SK-N-SH treated with all-trans-retinoic acid at 6 μM for 48 hours (cell line): ENCODE measurements at regions not wholly inside any gene's neighbourhood (a gene's known extent, or its start where the extent isn't known, plus 50 kb on each side); places are given as distances from the start of the nearest gene placed in this dataset.

Experiments used
- ARNTL ChIP-seq: fragments of 450-650 bp; formaldehyde crosslinking; IDR thresholded peaks from 2 replicates; pipeline ENCODE4 v1.5.0; 2020; ENCODE audit warnings: low read depth, mild to moderate bottlenecking, moderate library complexity, borderline replicate concordance
- BACH2 ChIP-seq: fragments of 250-450 bp; sonication (Bioruptor Pico); IDR thresholded peaks from 2 replicates; pipeline ENCODE4 v1.9.0; 2021; ENCODE audit warnings: mild to moderate bottlenecking, borderline replicate concordance
- CSDC2 ChIP-seq: fragments of 250-450 bp; sonication (Bioruptor Pico); IDR thresholded peaks from 2 replicates; pipeline ENCODE4 v1.5.0; 2020; ENCODE audit warnings: mild to moderate bottlenecking, moderate library complexity
- ESRRG ChIP-seq: fragments of 250-450 bp; sonication (Bioruptor Pico); IDR thresholded peaks from 2 replicates; pipeline ENCODE4 v1.6.1; 2021; ENCODE audit warnings: mild to moderate bottlenecking
- PATZ1 ChIP-seq: fragments of 250-450 bp; sonication (Bioruptor Pico); IDR thresholded peaks from 2 replicates; pipeline ENCODE4 v1.8.0; 2020; ENCODE audit warnings: mild to moderate bottlenecking, moderate library complexity, borderline replicate concordance
- TOX ChIP-seq: fragments of 250-450 bp; sonication (Bioruptor Pico); IDR thresholded peaks from 2 replicates; pipeline ENCODE4 v1.8.0; 2021; ENCODE audit warnings: mild to moderate bottlenecking, moderate library complexity, borderline replicate concordance
- TSHZ2 ChIP-seq: fragments of 250-450 bp; sonication (Bioruptor Pico); IDR thresholded peaks from 2 replicates; pipeline ENCODE4 v1.5.0; 2020; ENCODE audit warnings: mild to moderate bottlenecking, moderate library complexity
- ZFP30 ChIP-seq: fragments of 450-650 bp; formaldehyde crosslinking; IDR thresholded peaks from 2 replicates; pipeline ENCODE4 v1.5.0; 2022; ENCODE audit warnings: mild to moderate bottlenecking, moderate library complexity
- ZNF70 ChIP-seq: fragments of 450-650 bp; formaldehyde crosslinking; IDR thresholded peaks from 2 replicates; pipeline ENCODE4 v1.5.0; 2020; ENCODE audit warnings: mild to moderate bottlenecking, moderate library complexity
- TF ChIP-seq, protein P1 (sequence below): fragments of 250-450 bp; sonication (Bioruptor Pico); IDR thresholded peaks from 2 replicates; pipeline ENCODE4 v1.5.1; 2020; ENCODE audit warnings: low read depth, mild to moderate bottlenecking, moderate library complexity

GRCh38 chr1:82390627-82391026 is 589.9 kb downstream of the ADGRL2 start:
- no peak for TF ChIP-seq ARNTL (CRISPR knock-in tag)
- TF ChIP-seq ZFP30 (CRISPR knock-in tag): no peak
- no peak for TF ChIP-seq PATZ1 (CRISPR knock-in tag)
- TF ChIP-seq, protein P1, sequence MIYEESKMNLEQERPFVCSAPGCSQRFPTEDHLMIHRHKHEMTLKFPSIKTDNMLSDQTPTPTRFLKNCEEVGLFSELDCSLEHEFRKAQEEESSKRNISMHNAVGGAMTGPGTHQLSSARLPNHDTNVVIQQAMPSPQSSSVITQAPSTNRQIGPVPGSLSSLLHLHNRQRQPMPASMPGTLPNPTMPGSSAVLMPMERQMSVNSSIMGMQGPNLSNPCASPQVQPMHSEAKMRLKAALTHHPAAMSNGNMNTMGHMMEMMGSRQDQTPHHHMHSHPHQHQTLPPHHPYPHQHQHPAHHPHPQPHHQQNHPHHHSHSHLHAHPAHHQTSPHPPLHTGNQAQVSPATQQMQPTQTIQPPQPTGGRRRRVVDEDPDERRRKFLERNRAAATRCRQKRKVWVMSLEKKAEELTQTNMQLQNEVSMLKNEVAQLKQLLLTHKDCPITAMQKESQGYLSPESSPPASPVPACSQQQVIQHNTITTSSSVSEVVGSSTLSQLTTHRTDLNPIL (CRISPR knock-in tag): no peak
- no peak for TF ChIP-seq CSDC2
- no peak for TF ChIP-seq TSHZ2 (CRISPR knock-in tag)
- no peak for TF ChIP-seq ZNF70 (CRISPR knock-in tag)
- TF ChIP-seq BACH2 (CRISPR knock-in tag): no peak
- no peak for TF ChIP-seq ESRRG (CRISPR knock-in tag)
- no peak for TF ChIP-seq TOX (CRISPR knock-in tag)
